ENCODE measurements at regions not wholly inside any gene's neighbourhood (a gene's known extent, or its start where the extent isn't known, plus 50 kb on each side); places are given as distances from the start of the nearest gene placed in this dataset.

DNA sequence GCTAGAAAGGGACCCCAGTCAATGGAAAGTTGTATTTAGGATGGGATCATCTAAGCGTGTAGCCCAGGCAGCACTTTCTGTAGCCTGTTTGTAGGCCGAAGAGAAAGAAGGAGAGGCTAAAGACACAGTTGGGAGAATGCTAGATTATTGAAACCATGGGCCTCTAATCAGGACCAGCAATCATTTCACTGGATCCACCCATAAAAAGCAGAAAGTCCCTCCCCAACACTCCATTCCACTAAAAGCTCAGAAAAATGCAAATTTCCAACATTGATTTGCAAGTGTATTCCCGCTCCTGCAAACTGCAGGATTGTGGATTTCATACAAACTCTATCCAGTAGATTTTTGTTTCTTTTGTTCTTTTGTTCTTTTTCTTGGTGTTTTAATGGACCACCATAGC, 51.2 kb upstream of the FMOD start:
- Histone ChIP-seq H3K9me1 (replicated peaks; ENCODE audit: control insufficient read depth, extremely low read depth, insufficient read depth, low read length) (no peaks in the 10 kb centered on the region), H3K9me3 (replicated peaks; ENCODE audit: control insufficient read depth, insufficient read depth, low read length) (no peaks in the 10 kb centered on the region), H4K20me1 (replicated peaks; ENCODE audit: control insufficient read depth, extremely low read depth, insufficient read depth, low read length) (no peaks in the 10 kb centered on the region), H3K27me3 (ENCODE audit: control insufficient read depth in 2 of 2, insufficient read depth in 2 of 2, low read length in 2 of 2) (peaks cover 2 to 4% of the 10 kb centered on the region in 2 experiments), H3K9ac (replicated peaks; ENCODE audit: extremely low read depth, insufficient read depth, low read length) (no peak overlapping the region), H3K4me1 (ENCODE audit: control insufficient read depth, extremely low read depth, insufficient read depth, low read length) (peaks cover 6% of the 10 kb centered on the region), H3K79me2 (ENCODE audit: control insufficient read depth, insufficient read depth, low read length) (no peaks in the 10 kb centered on the region), H3K4me3 (replicated peaks in 1 of 3; ENCODE audit: insufficient read depth in 1 of 3, low read depth in 1 of 3, low read length in 3 of 3) (no peak overlapping the region), H3K27ac (ENCODE audit: insufficient read depth, low read depth, low read length) (no peak overlapping the region), H3K36me3 (ENCODE audit: control insufficient read depth in 2 of 2, extremely low read depth in 1 of 2, insufficient read depth in 2 of 2, low read length in 2 of 2) (no peaks in the 10 kb centered on the region), H2AFZ (ENCODE audit: low read depth, low read length) (no peak overlapping the region), H3K4me2 (ENCODE audit: insufficient read depth, low read length) (no peak overlapping the region)
- ChIA-PET CTCF (interaction anchor here (1.1 to 1.2 kb wide), 2 partner anchors 38 to 135 kb away, joined by 3 to 5 read pairs; no protein-coding TSS in a partner anchor), POLR2A (no interaction called here)
- BruUV-seq (replicated peaks) = no TSS peak
- TF ChIP-seq POLR2A (IDR thresholded peaks at IDR 0.05; ENCODE audit: low read depth, low read length) (no peak), MAX (IDR thresholded peaks at IDR 0.05; ENCODE audit: insufficient read depth, insufficient read length) (no peak), POLR2AphosphoS5 (IDR thresholded peaks at IDR 0.05; ENCODE audit: insufficient read depth, low read depth, low read length) (no peak), JUN (IDR thresholded peaks at IDR 0.05; ENCODE audit: borderline replicate concordance, insufficient read depth, insufficient read length, low read depth) (no peak), FOS (IDR thresholded peaks at IDR 0.05; ENCODE audit: borderline replicate concordance, insufficient read depth, low read length) (no peak), GATA2 (IDR thresholded peaks at IDR 0.05; ENCODE audit: insufficient read depth, insufficient read length, low read depth, low read length) (no peak), MYC (IDR thresholded peaks at IDR 0.05; ENCODE audit: low read depth, low read length) (no peak), EZH2 (IDR thresholded peaks at IDR 0.05; ENCODE audit: borderline replicate concordance, low read depth, low read length, severe bottlenecking) (no peak)
- TF ChIP-seq, protein P1, sequence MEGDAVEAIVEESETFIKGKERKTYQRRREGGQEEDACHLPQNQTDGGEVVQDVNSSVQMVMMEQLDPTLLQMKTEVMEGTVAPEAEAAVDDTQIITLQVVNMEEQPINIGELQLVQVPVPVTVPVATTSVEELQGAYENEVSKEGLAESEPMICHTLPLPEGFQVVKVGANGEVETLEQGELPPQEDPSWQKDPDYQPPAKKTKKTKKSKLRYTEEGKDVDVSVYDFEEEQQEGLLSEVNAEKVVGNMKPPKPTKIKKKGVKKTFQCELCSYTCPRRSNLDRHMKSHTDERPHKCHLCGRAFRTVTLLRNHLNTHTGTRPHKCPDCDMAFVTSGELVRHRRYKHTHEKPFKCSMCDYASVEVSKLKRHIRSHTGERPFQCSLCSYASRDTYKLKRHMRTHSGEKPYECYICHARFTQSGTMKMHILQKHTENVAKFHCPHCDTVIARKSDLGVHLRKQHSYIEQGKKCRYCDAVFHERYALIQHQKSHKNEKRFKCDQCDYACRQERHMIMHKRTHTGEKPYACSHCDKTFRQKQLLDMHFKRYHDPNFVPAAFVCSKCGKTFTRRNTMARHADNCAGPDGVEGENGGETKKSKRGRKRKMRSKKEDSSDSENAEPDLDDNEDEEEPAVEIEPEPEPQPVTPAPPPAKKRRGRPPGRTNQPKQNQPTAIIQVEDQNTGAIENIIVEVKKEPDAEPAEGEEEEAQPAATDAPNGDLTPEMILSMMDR (IDR thresholded peaks at IDR 0.05; ENCODE audit: extremely low read depth in 1 of 2, insufficient read depth in 1 of 2, low read depth in 1 of 2, low read length in 2 of 2) = no peak
- dilution Hi-C loops (cut with MboI; ENCODE audit: extremely low pct_ligation_motif_present, low sequenced_read_pairs) (no loop called here), intact Hi-C loops (cut with micrococcal nuclease) (no loop called here)
- DNase-seq (ENCODE audit: low read depth, low spot score) (no peak), FAIRE-seq (no peak)

Measured in endothelial cell of umbilical vein (primary cell).